ENCODE measurements at regions not wholly inside any gene's neighbourhood (a gene's known extent, or its start where the extent isn't known, plus 50 kb on each side); places are given as distances from the start of the nearest gene placed in this dataset.

GRCh38 chr20:40591536-40591935 is 97.5 kb downstream of the MAFB start:
- WGBS, 4 donors = 89 to 100% (median 92%) methylated on average over 1 of the region's 1 CpG
- no peak for DNase-seq
- peaks cover 0 to 26% (median 0%) of the 10 kb centered on the region in 9 donors for H3K27me3 ChIP-seq

GRCh38 chr20:40591119-40591518 is 97.9 kb downstream of the MAFB start:
- ATAC-seq (no peak), DNase-seq (no peak)
- Histone ChIP-seq H3K4me1 (no peaks in the 10 kb centered on the region), H3K27ac (no peak overlapping the region), H3K36me3 (no peaks in the 10 kb centered on the region), H3K9me3 (no peaks in the 10 kb centered on the region), H3K4me3 (no peak overlapping the region), H3K27me3 (peaks cover 0 to 26% (median 0%) of the 10 kb centered on the region in 9 donors)
- intact Hi-C loops (cut with DNase I) = no loop called here
- TF ChIP-seq POLR2A (IDR thresholded peaks at IDR 0.05) (no peak), CTCF (IDR thresholded peaks at IDR 0.05) (no peak)
- WGBS, 4 donors = 42 to 61% (median 52%) methylated on average over 1 of the region's 1 CpG

More at GRCh38 chr20:40591536-40591935, 97.5 kb downstream of the MAFB start:
- Histone ChIP-seq H3K4me3 (no peak overlapping the region), H3K27ac (no peak overlapping the region), H3K9me3 (no peaks in the 10 kb centered on the region), H3K4me1 (no peaks in the 10 kb centered on the region), H3K36me3 (no peaks in the 10 kb centered on the region)
- intact Hi-C loops (cut with DNase I) = no loop called here
- no peak for ATAC-seq
- no peak for TF ChIP-seq POLR2A (IDR thresholded peaks at IDR 0.05)
- TF ChIP-seq CTCF (IDR thresholded peaks at IDR 0.05) = no peak

- Histone ChIP-seq H3K27me3 (peaks cover 0 to 20% (median 0%) of the 10 kb centered on the region in 9 donors), H3K4me3 (no peak overlapping the region), H3K4me1 (peaks cover 0 to 2% (median 0%) of the 10 kb centered on the region in 12 donors), H3K27ac (no peak overlapping the region), H3K9me3 (no peaks in the 10 kb centered on the region), H3K36me3 (no peaks in the 10 kb centered on the region)
- ATAC-seq (no peak), DNase-seq (no peak)
- WGBS, 4 donors = 51 to 68% (median 62%) methylated on average over 2 of the region's 2 CpGs
- intact Hi-C loops (cut with DNase I) = no loop called here
- no peak for TF ChIP-seq POLR2A (IDR thresholded peaks at IDR 0.05)
- TF ChIP-seq CTCF (IDR thresholded peaks at IDR 0.05) = no peak
Observed at GRCh38 chr20:40589581-40589980, 99.5 kb downstream of the MAFB start.

- H3K27me3 ChIP-seq = peaks cover 0 to 18% (median 0%) of the 10 kb centered on the region in 9 donors
- intact Hi-C loops (cut with DNase I) = no loop called here
- TF ChIP-seq CTCF (IDR thresholded peaks at IDR 0.05) = no peak
- TF ChIP-seq POLR2A (IDR thresholded peaks at IDR 0.05) = no peak
- ATAC-seq (no peak), DNase-seq (no peak)
- WGBS, 4 donors = 53 to 62% (median 58%) methylated on average over 4 of the region's 4 CpGs
- H3K4me3 ChIP-seq = no peak overlapping the region
- no peaks in the 10 kb centered on the region for H3K9me3 ChIP-seq
- peaks cover 0 to 8% (median 0%) of the 10 kb centered on the region in 12 donors for H3K4me1 ChIP-seq
- no peaks in the 10 kb centered on the region for H3K36me3 ChIP-seq
- H3K27ac ChIP-seq = no peak overlapping the region
Observed at GRCh38 chr20:40588891-40589290, 100.1 kb downstream of the MAFB start.
